ENCODE measurements at regions not wholly inside any gene's neighbourhood (a gene's known extent, or its start where the extent isn't known, plus 50 kb on each side); places are given as distances from the start of the nearest gene placed in this dataset.
A peak's percentile ranks its signal among the peaks of the same experiment; 100 is the strongest.

DNA sequence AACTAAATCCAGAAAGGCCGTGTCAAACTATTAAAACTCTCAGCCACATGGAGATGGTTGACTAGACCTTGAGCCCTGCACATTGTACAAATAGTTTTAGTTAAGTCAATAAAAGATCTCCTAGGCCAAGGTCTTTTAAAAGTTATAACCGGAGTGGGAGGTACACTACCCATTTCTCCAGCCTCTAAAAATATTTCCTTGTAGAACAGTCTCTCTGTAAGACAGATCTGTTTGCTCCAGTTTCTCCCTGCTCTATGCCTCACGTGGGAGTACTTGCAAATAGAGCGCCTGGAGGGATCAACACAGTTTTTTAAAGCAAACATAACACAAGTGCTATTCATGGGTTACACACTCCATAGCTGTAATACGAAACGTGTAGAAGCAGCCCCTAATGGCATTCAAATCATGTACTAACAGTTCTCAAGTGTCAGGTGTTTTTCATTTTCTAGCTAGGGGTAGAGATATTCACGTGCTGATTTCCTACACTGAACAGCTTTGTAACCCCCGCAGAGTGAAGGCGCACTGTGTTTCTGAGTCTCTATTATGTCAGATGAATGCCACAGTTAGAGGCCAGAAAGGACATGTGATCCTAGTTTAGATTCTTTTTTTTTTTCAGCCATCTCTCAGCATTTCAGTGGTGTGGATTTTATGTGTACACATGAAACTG, 703.4 kb upstream of the GRAMD2B start:
- DNase-seq (ENCODE audit: low read depth, low spot score), result peak; percentile 74

GRCh38 chr5:125720348-125720685, 702.9 kb upstream of the GRAMD2B start:
- no peak for DNase-seq (ENCODE audit: low read depth, low spot score)

DNA sequence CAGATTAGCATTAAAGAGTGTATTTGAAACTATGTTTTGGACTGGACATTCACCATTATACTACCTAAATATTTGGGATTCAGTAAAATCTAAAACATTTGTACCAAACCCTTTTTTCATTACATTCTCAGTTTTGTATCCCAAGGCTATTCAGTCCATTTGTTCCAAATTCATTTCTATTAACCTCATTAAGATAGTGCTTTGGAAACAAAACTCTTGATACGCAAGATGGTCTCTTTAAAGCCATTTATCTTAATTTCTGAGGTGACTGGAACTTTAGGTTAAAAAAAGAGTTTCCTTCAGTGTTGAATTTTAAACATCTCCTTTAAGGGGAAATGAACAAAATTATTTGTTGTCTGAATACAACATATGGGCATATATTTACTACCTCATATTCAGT, 702.5 kb upstream of the GRAMD2B start:
- no peak for DNase-seq (ENCODE audit: low read depth, low spot score)

- no peak for DNase-seq (ENCODE audit: low read depth, low spot score)
Observed at GRCh38 chr5:125722550-125722949, 700.7 kb upstream of the GRAMD2B start.

GRCh38 chr5:125725691-125726090, 697.5 kb upstream of the GRAMD2B start:
- no peak for DNase-seq (ENCODE audit: low read depth, low spot score)

DNA sequence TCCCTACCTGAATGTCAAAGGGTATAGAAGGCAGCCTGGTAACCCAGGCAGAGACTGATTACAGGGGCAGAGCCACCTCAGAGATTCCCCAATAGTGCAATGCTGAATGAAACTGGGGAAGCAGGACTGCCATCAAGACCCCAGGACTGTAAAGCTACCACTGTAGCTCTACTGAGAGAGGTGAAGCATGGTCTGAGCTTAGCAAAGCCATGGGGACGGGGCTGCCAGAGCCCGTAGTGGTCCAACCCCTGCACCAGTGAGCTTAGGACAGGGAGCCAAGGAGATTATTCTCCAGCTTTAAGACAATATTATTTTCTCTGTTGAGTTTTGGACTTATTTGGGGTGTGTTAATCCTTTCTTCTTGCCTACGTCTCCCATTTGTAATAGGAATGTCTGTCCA, 679.3 kb upstream of the GRAMD2B start:
- no peak for DNase-seq (ENCODE audit: low read depth, low spot score)

GRCh38 chr5:125746917-125747316, 676.3 kb upstream of the GRAMD2B start:
- no peak for DNase-seq (ENCODE audit: low read depth, low spot score)

GRCh38 chr5:125750147-125750860, 672.9 kb upstream of the GRAMD2B start:
- no peak for DNase-seq (ENCODE audit: low read depth, low spot score)

DNA sequence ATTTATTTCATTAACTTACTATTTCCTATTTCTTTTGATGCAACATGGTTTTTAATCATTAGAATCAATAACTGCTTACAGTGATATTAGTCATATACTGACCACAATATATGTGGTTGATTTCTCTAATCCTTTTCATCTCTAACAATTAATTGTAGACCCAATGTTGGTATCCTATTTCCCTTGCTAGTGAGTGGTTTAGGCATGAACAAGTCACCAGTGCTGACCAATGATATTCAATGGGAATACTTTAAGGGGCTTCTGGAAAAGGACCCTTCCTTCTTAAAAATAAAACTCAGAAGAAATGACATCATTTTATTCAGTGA, 672.4 kb upstream of the GRAMD2B start:
- no peak for DNase-seq (ENCODE audit: low read depth, low spot score)

DNA sequence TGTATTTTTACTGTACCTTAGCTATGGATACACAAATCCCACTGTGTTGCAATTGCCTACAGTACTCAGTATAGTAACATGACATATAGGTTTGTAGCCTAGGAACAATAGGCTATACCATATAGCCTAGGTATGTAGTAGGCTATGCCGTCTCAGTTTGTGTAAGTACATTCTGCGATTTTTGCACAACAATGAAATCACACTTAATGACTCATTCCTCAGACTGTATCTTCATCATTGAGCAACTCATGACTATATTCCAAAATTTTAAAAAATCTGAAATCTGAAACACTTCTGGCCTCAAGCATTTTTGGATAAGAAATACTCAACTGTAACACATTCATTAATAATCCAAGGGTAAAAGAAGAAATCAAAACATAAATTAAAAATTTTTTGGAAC, 666.8 kb upstream of the GRAMD2B start:
- no peak for DNase-seq (ENCODE audit: low read depth, low spot score)

DNA sequence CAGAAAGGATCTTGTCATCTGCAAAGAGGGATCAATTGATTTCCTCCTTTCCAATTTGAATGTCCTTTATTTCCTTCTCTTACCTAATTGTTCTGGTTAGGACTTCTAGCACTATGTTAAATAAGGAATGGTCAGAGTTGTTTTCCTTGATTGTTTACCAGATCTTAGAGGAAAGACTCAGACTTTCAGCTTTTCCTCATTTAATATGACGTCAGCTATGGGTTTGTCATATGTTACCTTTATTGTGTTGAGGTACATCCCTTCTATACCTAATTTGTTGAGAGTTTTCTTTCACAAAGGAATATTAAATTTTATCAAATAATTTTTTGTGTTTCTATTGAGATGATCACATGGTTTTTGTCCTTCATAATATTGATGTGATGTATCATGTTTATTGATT, 656.5 kb upstream of the GRAMD2B start:
- DNase-seq (ENCODE audit: low read depth, low spot score), result no peak

GRCh38 chr5:125775896-125776295, 647.3 kb upstream of the GRAMD2B start:
- DNase-seq (ENCODE audit: low read depth, low spot score), result no peak

- DNase-seq (ENCODE audit: low read depth, low spot score), result no peak
Observed at GRCh38 chr5:125776656-125777139, 646.5 kb upstream of the GRAMD2B start.

- no peak for DNase-seq (ENCODE audit: low read depth, low spot score)
Observed at GRCh38 chr5:125778791-125779190, 644.4 kb upstream of the GRAMD2B start.

- DNase-seq (ENCODE audit: low read depth, low spot score), result no peak
Observed at GRCh38 chr5:125785407-125785806, 637.8 kb upstream of the GRAMD2B start.

DNA sequence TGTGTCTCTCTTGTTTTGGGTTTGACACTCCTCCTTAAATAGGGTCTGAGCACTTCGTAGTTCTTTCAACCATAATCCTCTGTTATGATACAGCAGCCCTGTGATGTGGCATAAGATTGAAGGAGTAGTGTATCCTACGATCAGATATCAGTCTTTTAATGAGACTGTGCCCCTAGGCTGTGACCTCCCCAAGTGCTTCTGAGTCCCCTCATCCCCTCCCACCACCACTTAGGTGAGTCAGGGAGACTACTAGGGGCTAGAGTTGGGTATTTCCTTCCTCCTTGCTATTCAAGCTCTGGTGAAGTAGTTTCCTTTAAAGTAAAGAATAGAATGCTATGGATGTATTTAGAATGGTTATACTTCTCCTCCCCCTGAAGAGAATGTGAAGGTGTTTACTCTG, 637.2 kb upstream of the GRAMD2B start:
- DNase-seq (ENCODE audit: low read depth, low spot score), result no peak

- no peak for DNase-seq (ENCODE audit: low read depth, low spot score)
Observed at GRCh38 chr5:125793470-125793869, 629.7 kb upstream of the GRAMD2B start.

DNA sequence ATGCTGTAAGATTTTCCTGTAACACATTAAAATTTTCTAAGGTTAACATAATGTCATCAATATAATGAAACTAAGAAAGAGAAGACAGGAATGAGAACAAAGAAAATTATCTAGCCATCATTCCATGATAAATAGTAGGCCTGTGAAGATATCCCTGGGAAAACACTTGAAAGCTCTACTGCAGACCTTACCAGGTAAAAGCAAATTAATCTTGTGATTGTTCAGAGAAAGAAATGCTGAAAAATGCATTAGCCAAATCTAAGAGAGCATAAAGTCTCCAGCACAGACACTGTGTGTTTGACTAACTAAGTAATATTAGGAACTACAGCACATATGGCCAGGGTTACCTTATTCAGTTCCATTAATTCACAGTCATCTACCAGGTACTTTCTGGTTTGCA, 628.3 kb upstream of the GRAMD2B start:
- DNase-seq (ENCODE audit: low read depth, low spot score), result no peak

- peak; percentile 33 for DNase-seq (ENCODE audit: low read depth, low spot score)
Observed at GRCh38 chr5:125798307-125798706, 624.9 kb upstream of the GRAMD2B start.

DNA sequence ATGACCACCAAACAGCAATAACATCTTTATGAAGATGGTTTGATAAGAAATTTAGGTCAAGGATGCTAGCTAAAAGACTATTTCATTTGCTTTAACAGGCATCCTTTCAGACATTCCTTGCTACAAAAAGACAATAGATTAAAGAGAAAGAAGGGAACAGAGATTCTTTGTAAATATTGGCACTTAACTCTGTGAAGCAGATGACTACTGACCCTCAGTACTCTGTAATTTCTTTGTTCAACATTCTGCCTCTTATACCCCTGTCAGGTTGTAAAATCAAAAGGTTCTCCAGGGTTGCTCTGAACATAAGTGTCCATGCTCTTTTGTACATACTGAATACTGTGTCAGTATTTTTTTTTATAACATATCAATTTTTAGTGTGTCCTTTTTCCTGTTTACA, 610.6 kb upstream of the GRAMD2B start:
- no peak for DNase-seq (ENCODE audit: low read depth, low spot score)

GRCh38 chr5:125813221-125813974, 609.8 kb upstream of the GRAMD2B start:
- no peak for DNase-seq (ENCODE audit: low read depth, low spot score)

GRCh38 chr5:125814119-125814518, 609.1 kb upstream of the GRAMD2B start:
- DNase-seq (ENCODE audit: low read depth, low spot score), result no peak

- DNase-seq (ENCODE audit: low read depth, low spot score), result peak; percentile 6
Observed at GRCh38 chr5:125823572-125823971, 599.6 kb upstream of the GRAMD2B start.
